KMS-11 (cell line): ENCODE measurements at regions not wholly inside any gene's neighbourhood (a gene's known extent, or its start where the extent isn't known, plus 50 kb on each side); places are given as distances from the start of the nearest gene placed in this dataset.

Source experiments
- H2AFZ ChIP-seq: fragments of 200-600 bp; sonication (generic); 2 replicates; pipeline ENCODE4 v1.6.1; 2016; ENCODE audit warnings: antibody characterized with exemption, mixed run types, low read depth
- H3K27ac ChIP-seq: fragments of 200-600 bp; sonication (generic); 2 replicates; pipeline ENCODE4 v1.6.1; 2016; ENCODE audit warnings: mild to moderate bottlenecking, mixed run types
- H3K27me3 ChIP-seq: fragments of 200-600 bp; sonication (generic); 2 replicates; pipeline ENCODE4 v1.6.1; 2017; ENCODE audit warnings: mild to moderate bottlenecking, low read depth, mixed run types, moderate library complexity; ENCODE audit not compliant: insufficient read depth
- H3K36me3 ChIP-seq: fragments of 200-600 bp; sonication (generic); 2 replicates; pipeline ENCODE4 v1.6.1; 2017; ENCODE audit warnings: mild to moderate bottlenecking, mixed run types; ENCODE audit not compliant: insufficient read depth
- H3K4me1 ChIP-seq: fragments of 200-600 bp; sonication (generic); 2 replicates; pipeline ENCODE4 v1.6.1; 2016; ENCODE audit warnings: mild to moderate bottlenecking, low read depth, mixed run types; ENCODE audit not compliant: poor library complexity, severe bottlenecking
- H3K4me2 ChIP-seq: fragments of 200-600 bp; sonication (generic); 2 replicates; pipeline ENCODE4 v1.7.0; 2016; ENCODE audit warnings: mild to moderate bottlenecking, mixed run types
- H3K4me3 ChIP-seq: fragments of 200-600 bp; sonication (generic); IDR thresholded peaks from 2 replicates; pipeline ENCODE4 v1.6.1; 2017; ENCODE audit warnings: low read depth, low read length, mixed read lengths; ENCODE audit not compliant: insufficient read depth
- H3K79me2 ChIP-seq: fragments of 200-600 bp; sonication (generic); 2 replicates; pipeline ENCODE4 v1.6.1; 2016; ENCODE audit warnings: low read depth, mixed run types; ENCODE audit not compliant: insufficient read depth
- H3K9ac ChIP-seq: fragments of 200-600 bp; sonication (generic); 2 replicates; pipeline ENCODE4 v1.6.1; 2016; ENCODE audit warnings: mild to moderate bottlenecking, mixed run types
- H4K20me1 ChIP-seq: fragments of 200-600 bp; sonication (generic); 2 replicates; pipeline ENCODE4 v1.6.1; 2016; ENCODE audit warnings: mild to moderate bottlenecking, mixed run types; ENCODE audit not compliant: insufficient read depth
- TF ChIP-seq, protein P1 (sequence below): fragments of 200-600 bp; sonication (generic); conservative IDR thresholded peaks from 2 replicates; pipeline ENCODE4 v1.6.1; 2017; ENCODE audit warnings: low read depth, mild to moderate bottlenecking, antibody characterized with exemption, low read length, moderate library complexity, mixed read lengths

GRCh38 chr2:215626812-215627281 lies 191.0 kb upstream of the FN1 start:
- no peaks in the 10 kb centered on the region for H3K79me2 ChIP-seq
- H4K20me1 ChIP-seq, result no peaks in the 10 kb centered on the region
- H3K36me3 ChIP-seq, result no peaks in the 10 kb centered on the region
- no peak overlapping the region for H3K4me2 ChIP-seq
- H3K4me1 ChIP-seq, result no peaks in the 10 kb centered on the region
- no peak overlapping the region for H3K9ac ChIP-seq
- H3K27me3 ChIP-seq, result no peaks in the 10 kb centered on the region
- no peak overlapping the region for H3K4me3 ChIP-seq
- H2AFZ ChIP-seq, result no peak overlapping the region
- TF ChIP-seq, protein P1, sequence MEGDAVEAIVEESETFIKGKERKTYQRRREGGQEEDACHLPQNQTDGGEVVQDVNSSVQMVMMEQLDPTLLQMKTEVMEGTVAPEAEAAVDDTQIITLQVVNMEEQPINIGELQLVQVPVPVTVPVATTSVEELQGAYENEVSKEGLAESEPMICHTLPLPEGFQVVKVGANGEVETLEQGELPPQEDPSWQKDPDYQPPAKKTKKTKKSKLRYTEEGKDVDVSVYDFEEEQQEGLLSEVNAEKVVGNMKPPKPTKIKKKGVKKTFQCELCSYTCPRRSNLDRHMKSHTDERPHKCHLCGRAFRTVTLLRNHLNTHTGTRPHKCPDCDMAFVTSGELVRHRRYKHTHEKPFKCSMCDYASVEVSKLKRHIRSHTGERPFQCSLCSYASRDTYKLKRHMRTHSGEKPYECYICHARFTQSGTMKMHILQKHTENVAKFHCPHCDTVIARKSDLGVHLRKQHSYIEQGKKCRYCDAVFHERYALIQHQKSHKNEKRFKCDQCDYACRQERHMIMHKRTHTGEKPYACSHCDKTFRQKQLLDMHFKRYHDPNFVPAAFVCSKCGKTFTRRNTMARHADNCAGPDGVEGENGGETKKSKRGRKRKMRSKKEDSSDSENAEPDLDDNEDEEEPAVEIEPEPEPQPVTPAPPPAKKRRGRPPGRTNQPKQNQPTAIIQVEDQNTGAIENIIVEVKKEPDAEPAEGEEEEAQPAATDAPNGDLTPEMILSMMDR, result no peak
- no peak overlapping the region for H3K27ac ChIP-seq

- H3K4me3 ChIP-seq, result no peak overlapping the region
Measured at GRCh38 chr2:215626063-215626462, 190.2 kb upstream of the FN1 start.

DNA sequence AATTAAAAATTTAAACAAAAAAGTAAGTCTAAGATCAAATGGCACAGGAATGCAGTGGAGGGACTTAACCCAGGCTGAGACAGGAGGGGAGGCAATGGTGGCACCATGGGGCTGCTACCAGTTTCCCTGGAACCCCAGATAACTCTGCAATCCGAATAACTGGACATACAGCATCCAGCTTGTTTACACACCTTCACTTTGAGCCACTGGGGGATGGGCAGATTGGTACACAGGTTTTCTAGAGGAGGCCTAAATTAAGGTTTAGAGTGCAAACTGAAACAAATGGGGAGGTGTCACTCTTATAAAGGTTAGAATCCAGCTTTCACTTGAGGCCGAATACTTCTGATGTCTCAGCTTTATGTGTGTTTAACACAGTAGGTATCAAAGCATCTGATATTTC lies 189.3 kb upstream of the FN1 start:
- Histone ChIP-seq H3K36me3 (no peaks in the 10 kb centered on the region), H3K4me2 (no peak overlapping the region), H3K4me1 (no peaks in the 10 kb centered on the region), H3K79me2 (no peaks in the 10 kb centered on the region), H3K27me3 (no peaks in the 10 kb centered on the region), H2AFZ (no peak overlapping the region), H3K4me3 (no peak overlapping the region), H3K9ac (no peak overlapping the region), H4K20me1 (no peaks in the 10 kb centered on the region), H3K27ac (no peak overlapping the region)
- TF ChIP-seq, protein P1, result no peak

More at GRCh38 chr2:215626063-215626462, 190.2 kb upstream of the FN1 start:
- Histone ChIP-seq H3K79me2 (no peaks in the 10 kb centered on the region), H3K27ac (no peak overlapping the region), H4K20me1 (no peaks in the 10 kb centered on the region), H3K9ac (no peak overlapping the region), H3K36me3 (no peaks in the 10 kb centered on the region), H3K27me3 (no peaks in the 10 kb centered on the region), H2AFZ (no peak overlapping the region), H3K4me1 (no peaks in the 10 kb centered on the region), H3K4me2 (no peak overlapping the region)
- TF ChIP-seq, protein P1, result no peak

GRCh38 chr2:215624423-215624829 lies 188.6 kb upstream of the FN1 start:
- no peaks in the 10 kb centered on the region for H3K4me1 ChIP-seq
- no peaks in the 10 kb centered on the region for H4K20me1 ChIP-seq
- no peak overlapping the region for H3K27ac ChIP-seq
- H2AFZ ChIP-seq, result no peak overlapping the region
- H3K79me2 ChIP-seq, result no peaks in the 10 kb centered on the region
- TF ChIP-seq, protein P1, result no peak
- H3K27me3 ChIP-seq, result no peaks in the 10 kb centered on the region
- no peak overlapping the region for H3K9ac ChIP-seq
- no peak overlapping the region for H3K4me3 ChIP-seq
- H3K4me2 ChIP-seq, result no peak overlapping the region
- no peaks in the 10 kb centered on the region for H3K36me3 ChIP-seq
